ENCODE measurements at regions not wholly inside any gene's neighbourhood (a gene's known extent, or its start where the extent isn't known, plus 50 kb on each side); places are given as distances from the start of the nearest gene placed in this dataset.
"Not testable (repeated sequence)": the region's sequence is repeated elsewhere in the genome, so short reads cannot be mapped to it uniquely, and the experiment has no call there.

DNA sequence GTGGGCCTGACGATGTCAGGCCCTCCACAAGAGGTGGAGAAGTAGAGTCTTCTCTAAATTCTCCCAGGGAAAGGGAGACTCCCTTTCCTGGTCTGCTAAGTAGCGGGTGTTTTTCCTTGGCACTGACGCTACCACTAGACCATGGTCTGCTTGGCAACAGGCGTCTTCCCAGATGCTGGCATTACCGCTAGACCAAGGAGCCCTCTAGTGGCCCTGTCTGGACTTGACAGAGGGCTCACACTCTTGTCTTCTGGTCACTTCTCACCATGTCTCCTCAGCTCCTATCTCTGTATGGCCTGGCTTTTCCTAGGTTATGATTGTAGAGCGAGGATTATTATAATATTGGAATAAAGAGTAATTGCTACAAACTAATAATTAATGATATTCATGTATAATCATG, 51.1 kb upstream of the RASSF6 start:
- ATAC-seq; CTCF ChIA-PET; intact Hi-C loops (cut with micrococcal nuclease); H3K4me3 Mint-ChIP-seq; H3K27ac Mint-ChIP-seq; H3K4me1 Mint-ChIP-seq (ENCODE audit: low read depth); H3K27me3 Mint-ChIP-seq; H3K36me3 Mint-ChIP-seq (ENCODE audit: low read depth); H3K9me3 Mint-ChIP-seq: not testable (repeated sequence)
- DNase-seq, result peak; percentile 4
- POLR2A ChIA-PET, result interaction anchor here (0.7 kb wide), 1 partner anchor 11 kb away, joined by 3 read pairs; no protein-coding TSS in a partner anchor

DNA sequence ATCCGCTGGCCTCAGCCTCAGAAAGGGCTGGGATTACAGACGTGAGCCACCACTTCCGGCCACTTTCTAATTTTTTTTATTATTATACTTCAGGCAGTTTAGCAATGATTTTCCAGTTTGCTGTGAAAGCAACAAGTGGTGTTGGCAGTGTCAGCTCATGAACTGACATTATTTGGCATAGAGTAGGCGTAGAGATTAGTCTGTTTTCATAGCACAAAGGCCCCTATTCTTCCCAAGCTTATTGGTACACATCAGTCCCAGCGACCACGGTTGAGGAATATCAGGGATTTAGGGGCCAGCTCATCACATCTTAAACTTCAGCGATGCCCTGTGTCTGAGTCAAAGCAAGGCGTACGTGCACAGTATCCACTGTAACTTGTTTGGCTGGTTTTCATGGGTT, 53.0 kb upstream of the RASSF6 start:
- Mint-ChIP-seq H3K9me3 (no peaks in the 10 kb centered on the region), H3K36me3 (ENCODE audit: low read depth) (no peaks in the 10 kb centered on the region), H3K27ac (no peak overlapping the region), H3K4me3 (no peak overlapping the region), H3K27me3 (peaks cover 3% of the 10 kb centered on the region), H3K4me1 (ENCODE audit: low read depth) (no peaks in the 10 kb centered on the region)
- TF ChIP-seq, protein P1, sequence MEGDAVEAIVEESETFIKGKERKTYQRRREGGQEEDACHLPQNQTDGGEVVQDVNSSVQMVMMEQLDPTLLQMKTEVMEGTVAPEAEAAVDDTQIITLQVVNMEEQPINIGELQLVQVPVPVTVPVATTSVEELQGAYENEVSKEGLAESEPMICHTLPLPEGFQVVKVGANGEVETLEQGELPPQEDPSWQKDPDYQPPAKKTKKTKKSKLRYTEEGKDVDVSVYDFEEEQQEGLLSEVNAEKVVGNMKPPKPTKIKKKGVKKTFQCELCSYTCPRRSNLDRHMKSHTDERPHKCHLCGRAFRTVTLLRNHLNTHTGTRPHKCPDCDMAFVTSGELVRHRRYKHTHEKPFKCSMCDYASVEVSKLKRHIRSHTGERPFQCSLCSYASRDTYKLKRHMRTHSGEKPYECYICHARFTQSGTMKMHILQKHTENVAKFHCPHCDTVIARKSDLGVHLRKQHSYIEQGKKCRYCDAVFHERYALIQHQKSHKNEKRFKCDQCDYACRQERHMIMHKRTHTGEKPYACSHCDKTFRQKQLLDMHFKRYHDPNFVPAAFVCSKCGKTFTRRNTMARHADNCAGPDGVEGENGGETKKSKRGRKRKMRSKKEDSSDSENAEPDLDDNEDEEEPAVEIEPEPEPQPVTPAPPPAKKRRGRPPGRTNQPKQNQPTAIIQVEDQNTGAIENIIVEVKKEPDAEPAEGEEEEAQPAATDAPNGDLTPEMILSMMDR (IDR thresholded peaks at IDR 0.05), result no peak
- ChIA-PET POLR2A (interaction anchor here (0.6 kb wide), 1 partner anchor 1007 kb away, joined by 3 read pairs; no protein-coding TSS in a partner anchor), CTCF (interaction anchor here (2.1 kb wide), 1 partner anchor 10 kb away, joined by 5 read pairs; no protein-coding TSS in a partner anchor)
- DNase-seq (no peak), ATAC-seq (no peak)
- intact Hi-C loops (cut with micrococcal nuclease), result no loop called here

DNA sequence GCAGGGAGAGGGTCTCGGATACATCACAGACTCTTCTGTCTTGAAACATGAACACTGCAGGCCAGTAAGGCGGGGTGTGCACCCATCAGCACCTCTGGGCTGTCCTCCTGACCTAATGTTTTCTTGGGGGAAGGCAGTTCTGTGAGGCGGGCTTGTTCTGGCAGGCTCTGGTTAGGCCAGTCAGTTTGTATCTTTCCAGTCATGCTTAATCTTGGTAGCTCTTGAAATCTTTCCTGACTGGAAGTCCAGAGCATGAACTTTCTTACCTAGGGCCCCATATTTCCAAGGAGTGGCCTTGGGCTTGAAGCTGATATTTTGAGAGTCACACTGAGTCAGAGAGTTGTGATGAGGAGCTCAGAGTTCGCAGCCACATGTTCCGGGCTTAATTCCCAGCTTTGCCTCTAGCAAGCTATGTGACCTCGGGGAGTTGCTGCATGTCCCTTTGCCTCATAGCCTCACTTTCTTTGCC, 54.2 kb upstream of the RASSF6 start:
- ATAC-seq, result no peak
- Mint-ChIP-seq H3K4me3 (no peak overlapping the region), H3K36me3 (ENCODE audit: low read depth) (no peaks in the 10 kb centered on the region), H3K9me3 (no peaks in the 10 kb centered on the region), H3K4me1 (ENCODE audit: low read depth) (no peaks in the 10 kb centered on the region), H3K27me3 (no peaks in the 10 kb centered on the region), H3K27ac (no peak overlapping the region)
- intact Hi-C loops (cut with micrococcal nuclease), result no loop called here
- TF ChIP-seq, protein P1 (IDR thresholded peaks at IDR 0.05), result no peak
- POLR2A ChIA-PET, result no interaction called here
- DNase-seq, result no peak
- CTCF ChIA-PET, result interaction anchor here (2.1 kb wide), 1 partner anchor 11 kb away, joined by 5 read pairs; no protein-coding TSS in a partner anchor

DNA sequence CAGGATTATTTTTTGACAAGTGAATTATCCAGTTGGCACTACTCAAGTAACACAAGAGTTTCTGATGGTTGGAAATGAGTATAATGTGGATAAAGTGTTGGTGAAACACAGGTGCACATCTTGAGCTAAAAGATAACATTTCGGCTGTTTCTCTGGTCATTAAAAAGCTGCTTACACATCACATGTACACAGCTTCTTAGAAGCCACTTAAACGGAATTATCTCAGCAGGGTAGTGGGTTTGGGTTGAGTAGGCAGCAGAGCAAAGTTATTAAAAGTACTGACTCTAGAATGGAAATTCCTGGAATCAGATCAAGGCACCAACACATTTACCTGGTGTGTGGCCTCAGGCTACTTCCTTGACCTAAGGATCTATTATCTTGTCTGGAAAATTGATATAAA, 55.4 kb upstream of the RASSF6 start:
- POLR2A ChIA-PET, result no interaction called here
- no peaks in the 10 kb centered on the region for H3K4me1 Mint-ChIP-seq (ENCODE audit: low read depth)
- ATAC-seq, result no peak

DNA sequence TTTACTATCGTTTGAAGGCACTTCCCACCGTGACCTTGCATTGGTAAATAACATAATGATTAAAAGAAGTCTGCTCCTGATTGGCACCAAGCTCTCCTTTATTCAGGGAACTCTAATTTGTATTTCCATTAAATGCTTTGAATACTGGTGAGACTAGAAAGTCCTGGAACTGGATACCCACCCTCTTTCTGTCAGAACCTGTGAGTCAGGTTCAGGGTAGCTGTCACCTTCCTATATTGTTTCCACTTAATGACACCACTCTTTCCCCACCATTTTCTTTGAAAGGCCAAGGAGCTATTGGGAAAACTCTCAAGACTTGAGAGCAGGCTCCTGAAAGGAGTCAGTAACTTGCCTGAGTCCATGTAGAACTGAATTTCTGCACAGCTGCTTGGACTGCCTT, 55.9 kb upstream of the RASSF6 start:
- ChIA-PET POLR2A (no interaction called here), CTCF (no interaction called here)
- H3K9me3 Mint-ChIP-seq, result no peaks in the 10 kb centered on the region
- no peak overlapping the region for H3K4me3 Mint-ChIP-seq
- ATAC-seq (no peak), DNase-seq (no peak)
- intact Hi-C loops (cut with micrococcal nuclease), result no loop called here
- H3K27me3 Mint-ChIP-seq, result no peaks in the 10 kb centered on the region
- H3K27ac Mint-ChIP-seq, result no peak overlapping the region
- no peaks in the 10 kb centered on the region for H3K4me1 Mint-ChIP-seq (ENCODE audit: low read depth)
- TF ChIP-seq, protein P1 (IDR thresholded peaks at IDR 0.05), result no peak
- H3K36me3 Mint-ChIP-seq (ENCODE audit: low read depth), result no peaks in the 10 kb centered on the region

More for the DNA sequence above, 55.4 kb upstream of the RASSF6 start:
- no peaks in the 10 kb centered on the region for H3K9me3 Mint-ChIP-seq
- intact Hi-C loops (cut with micrococcal nuclease), result no loop called here
- TF ChIP-seq, protein P1 (IDR thresholded peaks at IDR 0.05), result no peak
- no peak overlapping the region for H3K4me3 Mint-ChIP-seq
- H3K27me3 Mint-ChIP-seq, result no peaks in the 10 kb centered on the region
- CTCF ChIA-PET, result no interaction called here
- H3K36me3 Mint-ChIP-seq (ENCODE audit: low read depth), result no peaks in the 10 kb centered on the region
- no peak overlapping the region for H3K27ac Mint-ChIP-seq
- DNase-seq, result no peak

All from activated CD8-positive, alpha-beta T cell treated with anti-CD3 and anti-CD28 coated beads for 36 hours (primary cell).